HepG2 (cell line): ENCODE measurements at regions not wholly inside any gene's neighbourhood (a gene's known extent, or its start where the extent isn't known, plus 50 kb on each side); places are given as distances from the start of the nearest gene placed in this dataset.

ENCODE experiments used
- ATAC-seq: fragments of 200-7000 bp; cut with Tn5 transposase; 3 replicates; pipeline ENCODE4 v1.9.1; 2020; ENCODE audit warnings: mild to moderate bottlenecking, moderate library complexity
- BruUV-seq: library from RNA; stranded (reverse); fragments of 400-500 nt; replicated peaks from 2 replicates; lab custom pipeline; 2021; lab: Mats Ljungman, UMichigan
- CTCF ChIA-PET: fragments of 300-600 bp; formaldehyde crosslinking; extraction: SDS; loops from one replicate; lab custom pipeline; 2021; ENCODE audit warnings: low total read pairs, inconsistent platforms, low intra/inter-chr PET ratio; lab: Yijun Ruan, JAX
- POLR2A ChIA-PET: fragments of 350-600 bp; sonication (Branson Sonifier 250); formaldehyde crosslinking; loops from one replicate; lab custom pipeline; 2020; ENCODE audit warnings: antibody characterized with exemption, inconsistent platforms; lab: Yijun Ruan, JAX
- DNase-seq: peaks from one replicate; pipeline ENCODE4 v3.0.0-alpha.2; 2015; ENCODE audit warnings: low spot score
- FAIRE-seq: peaks from 3 replicates; lab custom pipeline; 2011; peaks lifted over from hg19 to GRCh38; lab: Jason Lieb, UNC
- H2AFZ ChIP-seq: one replicate; pipeline ENCODE4 v1.6.1; 2011; ENCODE audit warnings: low read length, inconsistent platforms
- H3K27ac ChIP-seq: fragments of 300-600 bp; 3 replicates; pipeline ENCODE4 v1.8.0; 2011; ENCODE audit warnings: mixed run types, mild to moderate bottlenecking, mixed read lengths, low read length, inconsistent platforms; ENCODE audit not compliant: insufficient read depth; ENCODE audit errors: extremely low read length
- H3K27me3 ChIP-seq, 2 experiments: fragments of 200-600 bp in 1 of 2; 2 replicates in 1 of 2; 3 replicates in 1 of 2; pipeline versions ENCODE4 v1.6.0 to v1.8.0; 2011; ENCODE audit warnings: low read length in 2 of 2, mild to moderate bottlenecking in 2 of 2, moderate library complexity in 2 of 2, inconsistent platforms in 1 of 2; ENCODE audit not compliant: insufficient read depth in 2 of 2, control insufficient read depth in 1 of 2
- H3K36me3 ChIP-seq, 2 experiments: fragments of 200-600 bp in 1 of 2; replicated peaks in 1 of 2; 2 replicates in 1 of 2; 3 replicates in 1 of 2; pipeline versions ENCODE4 v1.5.1 to v1.8.0; 2011; ENCODE audit warnings: low read length in 2 of 2, inconsistent platforms in 1 of 2; ENCODE audit not compliant: insufficient read depth in 2 of 2, control insufficient read depth in 1 of 2
- H3K4me1 ChIP-seq: 2 replicates; pipeline ENCODE4 v1.5.1; 2012; ENCODE audit warnings: low read length, inconsistent platforms; ENCODE audit not compliant: insufficient read depth
- H3K4me2 ChIP-seq: 2 replicates; pipeline ENCODE4 v1.6.0; 2011; ENCODE audit warnings: low read depth, low read length, inconsistent platforms
- H3K4me3 ChIP-seq, 3 experiments: fragments of 200-600 bp in 1 of 3; sonication (generic), shearing (Covaris generic) in 1 of 3; replicated peaks in 1 of 3; 2 replicates each; pipeline ENCODE4 v1.5.1; 2011 to 2016; ENCODE audit warnings: low read length in 3 of 3, inconsistent platforms in 2 of 3, low read depth in 2 of 3, mild to moderate bottlenecking in 2 of 3, control low read depth in 1 of 3, mixed read lengths in 1 of 3; ENCODE audit not compliant: insufficient read depth in 1 of 3
- H3K79me2 ChIP-seq: one replicate; pipeline ENCODE4 v1.6.1; 2011; ENCODE audit warnings: low read length, inconsistent platforms; ENCODE audit not compliant: insufficient read depth
- H3K9ac ChIP-seq: 2 replicates; pipeline ENCODE4 v1.6.0; 2011; ENCODE audit warnings: mild to moderate bottlenecking, low read depth, low read length, inconsistent platforms; ENCODE audit not compliant: insufficient read depth
- H3K9me3 ChIP-seq: 2 replicates; pipeline ENCODE4 v1.5.1; 2012; ENCODE audit warnings: mild to moderate bottlenecking, low read length
- H4K20me1 ChIP-seq: 2 replicates; pipeline ENCODE4 v1.6.0; 2011; ENCODE audit warnings: inconsistent platforms, mild to moderate bottlenecking, low read length, moderate library complexity; ENCODE audit not compliant: insufficient read depth
- CTCF ChIP-seq: sonication (generic); formaldehyde crosslinking; IDR thresholded peaks from 2 replicates; pipeline ENCODE4 v1.5.0; 2020; ENCODE audit warnings: mild to moderate bottlenecking, missing genetic modification reagents, moderate library complexity
- MYNN ChIP-seq: sonication (generic); formaldehyde crosslinking; IDR thresholded peaks from 2 replicates; pipeline ENCODE4 v1.4.0; 2020; ENCODE audit warnings: mild to moderate bottlenecking, low read depth, missing genetic modification reagents
- RAD21 ChIP-seq: fragments of 450-650 bp; formaldehyde crosslinking; IDR thresholded peaks from 2 replicates; pipeline ENCODE4 v1.5.0; 2020; ENCODE audit warnings: mild to moderate bottlenecking
- RERE ChIP-seq: IDR thresholded peaks from 2 replicates; pipeline ENCODE4 v1.6.1; 2016; ENCODE audit warnings: low read depth, missing genetic modification reagents, missing compliant biosample characterization
- SMC3 ChIP-seq: IDR thresholded peaks from 2 replicates; pipeline ENCODE4 v1.6.1; 2011; ENCODE audit warnings: low read length, improper control_type of control experiment
- STAG1 ChIP-seq: sonication (generic); formaldehyde crosslinking; IDR thresholded peaks from 2 replicates; pipeline ENCODE4 v1.4.0; 2020; ENCODE audit warnings: missing genetic modification reagents
- SUZ12 ChIP-seq: fragments of 150-350 bp; IDR thresholded peaks from 2 replicates; pipeline ENCODE4 v1.6.1; 2014; ENCODE audit warnings: low read depth, low read length
- ZFAT ChIP-seq: sonication (generic); formaldehyde crosslinking; conservative IDR thresholded peaks from 2 replicates; pipeline ENCODE4 v1.8.1; 2023; ENCODE audit warnings: missing genetic modification reagents, inconsistent platforms
- ZNF20 ChIP-seq: sonication (generic); formaldehyde crosslinking; IDR thresholded peaks from 2 replicates; pipeline ENCODE4 v1.4.0; 2020; ENCODE audit warnings: mild to moderate bottlenecking, moderate library complexity, missing genetic modification reagents
- ZNF709 ChIP-seq: sonication (generic); formaldehyde crosslinking; IDR thresholded peaks from 2 replicates; pipeline ENCODE4 v1.5.0; 2020; ENCODE audit warnings: mild to moderate bottlenecking, missing genetic modification reagents
- WGBS: methylation state at CpG from one replicate; pipeline ENCODE4 v1.1.6; 2017; ENCODE audit warnings: low lambda C conversion rate; 5-methylcytosine and 5-hydroxymethylcytosine counted together
- in situ Hi-C: cut with HindIII; loops from 2 replicates; pipeline ENCODE4 v1.10.0; 2017; ENCODE audit warnings: low pct_unique_long_range_greater_than_20kb; ENCODE audit not compliant: extremely low pct_ligation_motif_present
- intact Hi-C: fragments of 100-400 bp; cut with micrococcal nuclease; formaldehyde crosslinking; loops from one replicate; pipeline ENCODE4 v1.10.0; 2022; ENCODE audit not compliant: unreplicated experiment

- TF ChIP-seq RERE (CRISPR knock-in tag): no peak
Observed at GRCh38 chr7:89621925-89622641, 532.2 kb upstream of the STEAP1 start (continued).

- Histone ChIP-seq H3K4me2 (no peak overlapping the region), H3K4me3 (no peak overlapping the region), H3K27me3 (no peaks in the 10 kb centered on the region), H3K27ac (no peak overlapping the region), H3K4me1 (no peaks in the 10 kb centered on the region), H3K36me3 (no peaks in the 10 kb centered on the region), H2AFZ (no peak overlapping the region), H3K9me3 (no peaks in the 10 kb centered on the region), H3K9ac (no peak overlapping the region), H4K20me1 (no peaks in the 10 kb centered on the region), H3K79me2 (no peaks in the 10 kb centered on the region)
- FAIRE-seq (peak; percentile 55), ATAC-seq (peak; percentile 86), DNase-seq (peak; percentile 41)
- WGBS: 0% methylated on average over 1 of the region's 1 CpG
- CTCF ChIA-PET: interaction anchor here (0.6 to 1.6 kb wide), 3 partner anchors 289 to 1379 kb away, joined by 4 to 7 read pairs (median 6); no protein-coding TSS in a partner anchor
- no TSS peak for BruUV-seq
- POLR2A ChIA-PET: no interaction called here
- TF ChIP-seq RAD21 (peak; percentile 17; the same call in 1 of the 2 replicates), STAG1 (CRISPR knock-in tag) (peak; percentile 56), SMC3 (peak; percentile 65), SUZ12 (no peak), ZFAT (CRISPR knock-in tag) (no peak), CTCF (peak; percentile 73), ZNF709 (CRISPR knock-in tag) (no peak), MYNN (CRISPR knock-in tag) (no peak), ZNF20 (no peak)
- in situ Hi-C loops (loop anchor here (10.0 kb wide), 1 partner anchor 1078 kb away; no protein-coding TSS in a partner anchor), intact Hi-C loops (loop anchor here (1.0 to 10.0 kb wide), 2 partner anchors 1077 to 1378 kb away; no protein-coding TSS in a partner anchor)
Observed at GRCh38 chr7:89623018-89623672, 531.1 kb upstream of the STEAP1 start.
